Epithelial cell of esophagus (primary cell): ENCODE measurements at regions not wholly inside any gene's neighbourhood (a gene's known extent, or its start where the extent isn't known, plus 50 kb on each side); places are given as distances from the start of the nearest gene placed in this dataset.
"Not testable (repeated sequence)": the region's sequence is repeated elsewhere in the genome, so short reads cannot be mapped to it uniquely, and the experiment has no call there.

Source experiments
- DNase-seq: peaks from one replicate; pipeline ENCODE4 v3.0.0; 2010; ENCODE audit warnings: low read depth
- H3K4me3 ChIP-seq: 2 replicates; pipeline ENCODE4 v1.5.1; 2011; ENCODE audit warnings: mild to moderate bottlenecking, low read length, control low read depth
- TF ChIP-seq, protein P1 (sequence below): IDR thresholded peaks from 2 replicates; pipeline ENCODE4 v1.5.1; 2011; ENCODE audit warnings: low read depth, mild to moderate bottlenecking, low read length, control low read depth, inconsistent platforms; ENCODE audit not compliant: insufficient read depth; ENCODE audit errors: missing control alignments

DNA sequence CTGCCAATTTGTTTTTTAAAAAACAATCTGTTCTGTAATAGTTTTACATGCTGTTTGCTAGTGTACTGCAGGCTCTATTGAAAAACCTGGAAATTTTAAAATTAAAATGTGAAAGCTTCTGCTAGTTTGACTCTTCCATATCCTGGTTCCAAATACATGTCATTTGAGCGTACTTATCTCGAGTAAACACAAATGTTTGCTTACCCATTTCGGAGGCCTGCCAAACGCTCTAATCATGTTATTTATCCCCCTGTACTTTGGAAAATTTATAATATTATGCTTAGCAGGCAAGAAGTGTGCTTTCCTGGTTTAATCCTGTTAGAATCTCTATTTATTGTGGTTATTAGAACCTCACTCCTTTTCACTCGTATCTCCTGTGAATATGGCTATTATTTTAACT is 476.8 kb upstream of the CYLC2 start:
- DNase-seq: no peak
- no peak overlapping the region for H3K4me3 ChIP-seq
- TF ChIP-seq, protein P1, sequence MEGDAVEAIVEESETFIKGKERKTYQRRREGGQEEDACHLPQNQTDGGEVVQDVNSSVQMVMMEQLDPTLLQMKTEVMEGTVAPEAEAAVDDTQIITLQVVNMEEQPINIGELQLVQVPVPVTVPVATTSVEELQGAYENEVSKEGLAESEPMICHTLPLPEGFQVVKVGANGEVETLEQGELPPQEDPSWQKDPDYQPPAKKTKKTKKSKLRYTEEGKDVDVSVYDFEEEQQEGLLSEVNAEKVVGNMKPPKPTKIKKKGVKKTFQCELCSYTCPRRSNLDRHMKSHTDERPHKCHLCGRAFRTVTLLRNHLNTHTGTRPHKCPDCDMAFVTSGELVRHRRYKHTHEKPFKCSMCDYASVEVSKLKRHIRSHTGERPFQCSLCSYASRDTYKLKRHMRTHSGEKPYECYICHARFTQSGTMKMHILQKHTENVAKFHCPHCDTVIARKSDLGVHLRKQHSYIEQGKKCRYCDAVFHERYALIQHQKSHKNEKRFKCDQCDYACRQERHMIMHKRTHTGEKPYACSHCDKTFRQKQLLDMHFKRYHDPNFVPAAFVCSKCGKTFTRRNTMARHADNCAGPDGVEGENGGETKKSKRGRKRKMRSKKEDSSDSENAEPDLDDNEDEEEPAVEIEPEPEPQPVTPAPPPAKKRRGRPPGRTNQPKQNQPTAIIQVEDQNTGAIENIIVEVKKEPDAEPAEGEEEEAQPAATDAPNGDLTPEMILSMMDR: no peak

DNA sequence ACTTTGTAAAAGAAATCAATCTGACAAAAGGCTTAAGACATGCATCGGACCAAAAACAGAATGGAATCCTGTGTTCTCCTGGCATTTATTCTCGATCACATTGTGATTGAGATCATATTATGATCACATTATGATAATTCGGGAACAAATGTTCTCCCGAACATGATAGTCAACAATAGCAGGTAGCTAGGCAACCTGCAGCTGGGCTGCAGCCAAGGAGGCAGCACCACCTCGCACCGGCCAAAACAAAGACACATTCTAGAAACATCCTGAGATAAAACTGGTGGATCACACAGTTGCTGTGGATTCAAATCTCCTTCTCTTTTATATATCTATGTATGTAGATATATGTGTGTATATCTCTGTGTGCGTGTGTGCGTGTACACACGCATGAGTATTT is 480.6 kb upstream of the CYLC2 start:
- no peak overlapping the region for H3K4me3 ChIP-seq
- no peak for DNase-seq
- TF ChIP-seq, protein P1: no peak

DNA sequence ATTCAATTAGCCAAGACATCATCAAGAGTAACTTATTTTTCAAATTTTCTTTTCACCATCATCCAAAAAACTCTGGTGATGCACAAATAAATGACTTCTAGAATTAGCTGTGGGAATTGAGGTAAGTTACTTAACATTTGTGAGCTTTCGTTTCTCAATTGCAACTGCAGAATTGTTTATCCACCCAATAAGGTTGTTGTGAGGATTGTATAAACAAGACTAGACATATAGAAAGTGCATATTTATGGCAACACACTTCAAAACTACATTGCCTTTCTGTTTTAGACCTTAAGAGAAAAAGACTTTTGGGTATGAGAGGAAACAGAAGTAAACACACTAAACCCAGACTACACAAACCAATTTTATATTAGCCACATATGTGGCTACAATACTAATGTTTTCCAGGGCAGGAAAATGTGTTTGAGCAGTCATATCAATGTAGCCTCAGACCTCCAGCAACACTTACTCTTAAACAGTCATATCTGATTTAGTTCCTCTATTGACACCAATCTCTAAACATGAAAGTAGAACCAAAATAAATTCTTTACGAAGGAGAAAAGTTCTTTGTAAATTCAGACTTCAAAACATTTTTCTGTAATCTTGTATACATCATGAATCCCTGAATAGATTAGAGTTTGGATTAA is 488.0 kb upstream of the CYLC2 start:
- H3K4me3 ChIP-seq: no peak overlapping the region
- TF ChIP-seq, protein P1: no peak
- DNase-seq: no peak

DNA sequence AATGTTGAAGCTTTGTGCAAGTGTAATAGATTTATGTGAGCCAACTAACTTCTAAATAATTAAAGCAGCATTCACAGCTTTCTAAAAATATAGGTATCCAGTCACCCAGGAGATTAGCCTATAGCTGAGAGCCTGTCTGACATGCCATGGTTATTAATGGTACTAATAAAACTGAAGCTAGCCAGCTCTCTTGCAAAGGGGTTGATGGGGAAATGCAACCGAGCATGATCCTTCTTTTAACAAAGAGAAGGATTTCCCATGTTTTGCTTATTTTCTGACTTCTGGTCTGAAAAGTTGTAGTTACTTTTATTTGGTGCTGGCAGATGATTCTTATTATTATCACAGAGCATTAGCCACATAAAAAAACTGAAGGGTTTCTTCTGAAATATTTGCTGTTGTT is 488.7 kb upstream of the CYLC2 start:
- no peak for DNase-seq
- no peak overlapping the region for H3K4me3 ChIP-seq
- TF ChIP-seq, protein P1: no peak

DNA sequence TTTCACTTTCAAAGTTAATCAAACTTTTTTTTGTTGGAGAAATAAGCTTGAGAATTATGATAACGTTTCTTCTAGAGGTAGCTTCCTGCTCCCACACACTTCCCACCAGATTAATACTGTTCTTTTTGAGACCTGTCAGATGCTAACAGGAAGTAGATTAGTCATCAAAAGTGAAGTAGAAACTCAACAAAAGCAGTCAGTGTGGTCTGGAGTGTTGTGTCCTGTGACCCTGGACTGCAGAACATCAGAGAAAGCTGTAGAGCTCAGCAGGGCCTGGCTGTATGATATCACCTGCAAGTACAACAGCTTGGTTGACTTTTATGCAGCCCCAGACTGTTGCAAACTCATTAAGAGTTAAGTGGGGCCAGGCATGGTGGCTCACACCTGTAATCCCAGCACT is 495.7 kb upstream of the CYLC2 start:
- TF ChIP-seq, protein P1: no peak
- DNase-seq: no peak

DNA sequence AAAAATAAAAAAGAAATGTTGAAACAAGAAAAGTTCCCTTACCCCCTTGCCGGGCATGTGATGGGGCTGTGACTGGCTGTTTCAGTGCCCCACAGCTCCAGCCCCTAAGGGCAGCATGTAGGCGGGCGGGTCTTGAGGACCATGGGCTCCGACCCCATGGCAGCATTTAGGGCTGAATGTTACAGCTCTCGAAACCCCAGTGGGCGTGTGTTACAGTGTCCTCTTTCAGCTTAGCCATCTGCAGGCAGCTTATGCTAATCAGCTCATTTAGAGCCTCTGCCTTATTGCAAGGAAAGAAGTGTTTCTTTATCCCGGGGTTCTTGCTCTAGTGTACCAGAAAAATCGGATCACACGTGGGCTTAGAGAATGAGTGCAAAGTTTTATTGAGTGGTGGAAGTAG is 497.4 kb upstream of the CYLC2 start:
- no peak for DNase-seq
- H3K4me3 ChIP-seq: no peak overlapping the region
- TF ChIP-seq, protein P1: no peak

More for the DNA sequence above, 495.7 kb upstream of the CYLC2 start:
- H3K4me3 ChIP-seq: no peak overlapping the region

DNA sequence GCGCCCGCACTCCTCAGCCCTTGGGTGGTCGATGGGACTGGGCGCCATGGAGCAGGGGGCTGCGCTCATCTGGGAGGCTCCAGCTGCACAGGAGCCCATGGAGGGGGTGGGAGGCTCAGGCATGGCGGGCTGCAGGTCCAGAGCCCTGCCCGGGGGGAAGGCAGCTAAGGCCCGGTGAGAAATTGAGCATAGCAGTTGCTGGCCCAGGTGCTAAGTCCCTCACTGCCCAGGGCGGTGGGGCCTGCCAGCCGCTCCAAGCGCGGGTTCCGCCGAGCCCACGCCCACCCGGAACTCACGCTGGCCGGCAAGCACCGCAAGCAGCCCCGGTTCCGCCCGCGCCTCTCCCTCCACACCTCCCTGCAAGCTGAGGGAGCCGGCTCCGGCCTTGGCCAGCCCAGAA is 508.2 kb upstream of the CYLC2 start:
- H3K4me3 ChIP-seq, DNase-seq: not testable (repeated sequence)
